GM10266 (cell line): ENCODE measurements at regions not wholly inside any gene's neighbourhood (a gene's known extent, or its start where the extent isn't known, plus 50 kb on each side); places are given as distances from the start of the nearest gene placed in this dataset.
"Not testable (repeated sequence)": the region's sequence is repeated elsewhere in the genome, so short reads cannot be mapped to it uniquely, and the experiment has no call there.

Experiments used
- DNase-seq: peaks from one replicate; pipeline ENCODE4 v3.0.0; 2012; ENCODE audit errors: extremely low spot score
- CTCF ChIP-seq: IDR thresholded peaks from 2 replicates; pipeline ENCODE4 v1.5.1; 2012; ENCODE audit warnings: mild to moderate bottlenecking, low read depth; ENCODE audit not compliant: control insufficient read depth, insufficient read depth; ENCODE audit errors: missing control alignments

GRCh38 chr11:127943763-127944162 is 643.6 kb downstream of the ETS1 start:
- no peak for TF ChIP-seq CTCF
- DNase-seq, result no peak

- TF ChIP-seq CTCF, result no peak
- DNase-seq, result no peak
Observed at GRCh38 chr11:127943152-127943551, 644.2 kb downstream of the ETS1 start.

GRCh38 chr11:127941554-127941953 is 645.8 kb downstream of the ETS1 start:
- not testable (repeated sequence) for DNase-seq

GRCh38 chr11:127939000-127939399 is 648.4 kb downstream of the ETS1 start:
- no peak for TF ChIP-seq CTCF
- no peak for DNase-seq

GRCh38 chr11:127935081-127935480 is 652.3 kb downstream of the ETS1 start:
- no peak for TF ChIP-seq CTCF
- no peak for DNase-seq

GRCh38 chr11:127933961-127934360 is 653.4 kb downstream of the ETS1 start:
- not testable (repeated sequence) for DNase-seq

GRCh38 chr11:127931803-127932202 is 655.6 kb downstream of the ETS1 start:
- no peak for DNase-seq
- TF ChIP-seq CTCF, result no peak

GRCh38 chr11:127926721-127927120 is 660.6 kb downstream of the ETS1 start:
- no peak for TF ChIP-seq CTCF

GRCh38 chr11:127925475-127925874 is 661.9 kb downstream of the ETS1 start:
- TF ChIP-seq CTCF, result no peak
- DNase-seq, result no peak

More at GRCh38 chr11:127926721-127927120, 660.6 kb downstream of the ETS1 start:
- no peak for DNase-seq
